ENCODE measurements at regions not wholly inside any gene's neighbourhood (a gene's known extent, or its start where the extent isn't known, plus 50 kb on each side); places are given as distances from the start of the nearest gene placed in this dataset.
"Not testable (repeated sequence)": the region's sequence is repeated elsewhere in the genome, so short reads cannot be mapped to it uniquely, and the experiment has no call there.

- Histone ChIP-seq H3K36me3 (ENCODE audit: control insufficient read depth in 5 of 5, insufficient read depth in 5 of 5, low read length in 5 of 5) (no peaks in the 10 kb centered on the region), H3K27ac (ENCODE audit: low read depth, low read length) (no peak overlapping the region), H3K9me3 (ENCODE audit: control insufficient read depth in 5 of 5, low read length in 5 of 5) (no peaks in the 10 kb centered on the region), H3K9ac (ENCODE audit: low read length in 5 of 5) (no peak overlapping the region), H3K4me1 (ENCODE audit: control insufficient read depth in 5 of 5, insufficient read depth in 5 of 5, low read length in 5 of 5) (no peaks in the 10 kb centered on the region), H3K4me3 (ENCODE audit: low read depth in 1 of 5, low read length in 5 of 5) (no peak overlapping the region), H3K27me3 (ENCODE audit: control insufficient read depth in 5 of 5, insufficient read depth in 4 of 5, low read length in 5 of 5) (peaks cover 0 to 11% (median 0%) of the 10 kb centered on the region in 5 donors)
Measured at GRCh38 chr5:174459071-174459702, 265.2 kb upstream of the MSX2 start.

- H3K9me3 ChIP-seq (ENCODE audit: control insufficient read depth in 5 of 5, low read length in 5 of 5): no peaks in the 10 kb centered on the region
- H3K4me1 ChIP-seq (ENCODE audit: control insufficient read depth in 5 of 5, insufficient read depth in 5 of 5, low read length in 5 of 5): no peaks in the 10 kb centered on the region
- H3K4me3 ChIP-seq (ENCODE audit: low read depth in 1 of 5, low read length in 5 of 5): no peak overlapping the region
- no peak overlapping the region for H3K27ac ChIP-seq (ENCODE audit: low read depth, low read length)
- H3K27me3 ChIP-seq (ENCODE audit: control insufficient read depth in 5 of 5, insufficient read depth in 4 of 5, low read length in 5 of 5): peaks cover 0 to 11% (median 0%) of the 10 kb centered on the region in 5 donors
- no peaks in the 10 kb centered on the region for H3K36me3 ChIP-seq (ENCODE audit: control insufficient read depth in 5 of 5, insufficient read depth in 5 of 5, low read length in 5 of 5)
- H3K9ac ChIP-seq (ENCODE audit: low read length in 5 of 5): no peak overlapping the region
Measured at GRCh38 chr5:174459832-174460448, 264.4 kb upstream of the MSX2 start.

GRCh38 chr5:174462129-174462528 lies 262.3 kb upstream of the MSX2 start:
- H3K36me3 ChIP-seq (ENCODE audit: control insufficient read depth in 5 of 5, insufficient read depth in 5 of 5, low read length in 5 of 5): no peaks in the 10 kb centered on the region
- no peaks in the 10 kb centered on the region for H3K9me3 ChIP-seq (ENCODE audit: control insufficient read depth in 5 of 5, low read length in 5 of 5)
- peaks cover 0 to 11% (median 0%) of the 10 kb centered on the region in 5 donors for H3K27me3 ChIP-seq (ENCODE audit: control insufficient read depth in 5 of 5, insufficient read depth in 4 of 5, low read length in 5 of 5)
- H3K4me1 ChIP-seq (ENCODE audit: control insufficient read depth in 5 of 5, insufficient read depth in 5 of 5, low read length in 5 of 5): no peaks in the 10 kb centered on the region
- no peak overlapping the region for H3K4me3 ChIP-seq (ENCODE audit: low read depth in 1 of 5, low read length in 5 of 5)
- H3K27ac ChIP-seq (ENCODE audit: low read depth, low read length): no peak overlapping the region
- no peak overlapping the region for H3K9ac ChIP-seq (ENCODE audit: low read length in 5 of 5)

GRCh38 chr5:174464504-174465165 lies 259.7 kb upstream of the MSX2 start:
- no peak overlapping the region for H3K27ac ChIP-seq (ENCODE audit: low read depth, low read length)
- H3K4me3 ChIP-seq (ENCODE audit: low read depth in 1 of 5, low read length in 5 of 5): no peak overlapping the region
- no peaks in the 10 kb centered on the region for H3K9me3 ChIP-seq (ENCODE audit: control insufficient read depth in 5 of 5, low read length in 5 of 5)
- no peak overlapping the region for H3K9ac ChIP-seq (ENCODE audit: low read length in 5 of 5)
- no peaks in the 10 kb centered on the region for H3K36me3 ChIP-seq (ENCODE audit: control insufficient read depth in 5 of 5, insufficient read depth in 5 of 5, low read length in 5 of 5)
- peaks cover 0 to 4% (median 0%) of the 10 kb centered on the region in 5 donors for H3K27me3 ChIP-seq (ENCODE audit: control insufficient read depth in 5 of 5, insufficient read depth in 4 of 5, low read length in 5 of 5)
- H3K4me1 ChIP-seq (ENCODE audit: control insufficient read depth in 5 of 5, insufficient read depth in 5 of 5, low read length in 5 of 5): no peaks in the 10 kb centered on the region

GRCh38 chr5:174471528-174471927 lies 252.9 kb upstream of the MSX2 start:
- not testable (repeated sequence) for H3K9ac ChIP-seq (ENCODE audit: low read length in 5 of 5); H3K27ac ChIP-seq (ENCODE audit: low read depth, low read length); H3K27me3 ChIP-seq (ENCODE audit: control insufficient read depth in 5 of 5, insufficient read depth in 4 of 5, low read length in 5 of 5); H3K4me3 ChIP-seq (ENCODE audit: low read depth in 1 of 5, low read length in 5 of 5); H3K36me3 ChIP-seq (ENCODE audit: control insufficient read depth in 5 of 5, insufficient read depth in 5 of 5, low read length in 5 of 5); H3K4me1 ChIP-seq (ENCODE audit: control insufficient read depth in 5 of 5, insufficient read depth in 5 of 5, low read length in 5 of 5)
- H3K9me3 ChIP-seq (ENCODE audit: control insufficient read depth in 5 of 5, low read length in 5 of 5): peaks cover 3 to 19% (median 4%) of the 10 kb centered on the region in 5 donors

- Histone ChIP-seq H3K4me3 (ENCODE audit: low read depth in 1 of 5, low read length in 5 of 5) (no peak overlapping the region), H3K27me3 (ENCODE audit: control insufficient read depth in 5 of 5, insufficient read depth in 4 of 5, low read length in 5 of 5) (no peaks in the 10 kb centered on the region), H3K36me3 (ENCODE audit: control insufficient read depth in 5 of 5, insufficient read depth in 5 of 5, low read length in 5 of 5) (no peaks in the 10 kb centered on the region), H3K27ac (ENCODE audit: low read depth, low read length) (no peak overlapping the region), H3K4me1 (ENCODE audit: control insufficient read depth in 5 of 5, insufficient read depth in 5 of 5, low read length in 5 of 5) (no peaks in the 10 kb centered on the region), H3K9ac (ENCODE audit: low read length in 5 of 5) (no peak overlapping the region), H3K9me3 (ENCODE audit: control insufficient read depth in 5 of 5, low read length in 5 of 5) (peaks cover 3 to 19% (median 4%) of the 10 kb centered on the region in 5 donors)
Measured at GRCh38 chr5:174472956-174473355, 251.4 kb upstream of the MSX2 start.

GRCh38 chr5:174476001-174476400 lies 248.4 kb upstream of the MSX2 start:
- H3K27me3 ChIP-seq (ENCODE audit: control insufficient read depth in 5 of 5, insufficient read depth in 4 of 5, low read length in 5 of 5); H3K4me3 ChIP-seq (ENCODE audit: low read depth in 1 of 5, low read length in 5 of 5); H3K36me3 ChIP-seq (ENCODE audit: control insufficient read depth in 5 of 5, insufficient read depth in 5 of 5, low read length in 5 of 5); H3K4me1 ChIP-seq (ENCODE audit: control insufficient read depth in 5 of 5, insufficient read depth in 5 of 5, low read length in 5 of 5); H3K9ac ChIP-seq (ENCODE audit: low read length in 5 of 5); H3K27ac ChIP-seq (ENCODE audit: low read depth, low read length): not testable (repeated sequence)
- H3K9me3 ChIP-seq (ENCODE audit: control insufficient read depth in 5 of 5, low read length in 5 of 5): peaks cover 4 to 33% (median 6%) of the 10 kb centered on the region in 5 donors

GRCh38 chr5:174479325-174479724 lies 245.1 kb upstream of the MSX2 start:
- H3K4me3 ChIP-seq (ENCODE audit: low read depth in 1 of 5, low read length in 5 of 5): no peak overlapping the region
- no peak overlapping the region for H3K27ac ChIP-seq (ENCODE audit: low read depth, low read length)
- peaks cover 5 to 22% (median 6%) of the 10 kb centered on the region in 5 donors for H3K9me3 ChIP-seq (ENCODE audit: control insufficient read depth in 5 of 5, low read length in 5 of 5)
- H3K27me3 ChIP-seq (ENCODE audit: control insufficient read depth in 5 of 5, insufficient read depth in 4 of 5, low read length in 5 of 5): peaks cover 0 to 5% (median 0%) of the 10 kb centered on the region in 5 donors
- no peaks in the 10 kb centered on the region for H3K4me1 ChIP-seq (ENCODE audit: control insufficient read depth in 5 of 5, insufficient read depth in 5 of 5, low read length in 5 of 5)
- H3K36me3 ChIP-seq (ENCODE audit: control insufficient read depth in 5 of 5, insufficient read depth in 5 of 5, low read length in 5 of 5): no peaks in the 10 kb centered on the region
- no peak overlapping the region for H3K9ac ChIP-seq (ENCODE audit: low read length in 5 of 5)

- no peaks in the 10 kb centered on the region for H3K36me3 ChIP-seq (ENCODE audit: control insufficient read depth in 5 of 5, insufficient read depth in 5 of 5, low read length in 5 of 5)
- H3K9ac ChIP-seq (ENCODE audit: low read length in 5 of 5): no peak overlapping the region
- H3K4me3 ChIP-seq (ENCODE audit: low read depth in 1 of 5, low read length in 5 of 5): no peak overlapping the region
- H3K9me3 ChIP-seq (ENCODE audit: control insufficient read depth in 5 of 5, low read length in 5 of 5): peaks cover 5 to 22% (median 12%) of the 10 kb centered on the region in 5 donors
- peaks cover 0 to 5% (median 0%) of the 10 kb centered on the region in 5 donors for H3K27me3 ChIP-seq (ENCODE audit: control insufficient read depth in 5 of 5, insufficient read depth in 4 of 5, low read length in 5 of 5)
- no peaks in the 10 kb centered on the region for H3K4me1 ChIP-seq (ENCODE audit: control insufficient read depth in 5 of 5, insufficient read depth in 5 of 5, low read length in 5 of 5)
- H3K27ac ChIP-seq (ENCODE audit: low read depth, low read length): no peak overlapping the region
Measured at GRCh38 chr5:174481737-174482136, 242.6 kb upstream of the MSX2 start.

- Histone ChIP-seq H3K27me3 (ENCODE audit: control insufficient read depth in 5 of 5, insufficient read depth in 4 of 5, low read length in 5 of 5) (peaks cover 0 to 5% (median 0%) of the 10 kb centered on the region in 5 donors), H3K4me3 (ENCODE audit: low read depth in 1 of 5, low read length in 5 of 5) (no peak overlapping the region), H3K27ac (ENCODE audit: low read depth, low read length) (no peak overlapping the region), H3K4me1 (ENCODE audit: control insufficient read depth in 5 of 5, insufficient read depth in 5 of 5, low read length in 5 of 5) (no peaks in the 10 kb centered on the region), H3K36me3 (ENCODE audit: control insufficient read depth in 5 of 5, insufficient read depth in 5 of 5, low read length in 5 of 5) (no peaks in the 10 kb centered on the region), H3K9ac (ENCODE audit: low read length in 5 of 5) (no peak overlapping the region), H3K9me3 (ENCODE audit: control insufficient read depth in 5 of 5, low read length in 5 of 5) (peaks cover 5 to 22% (median 12%) of the 10 kb centered on the region in 5 donors)
Measured at GRCh38 chr5:174482607-174483024, 241.8 kb upstream of the MSX2 start.
